NCI-H510A treated with DMSO at 0.1 percent for 48 hours (cell line): ENCODE measurements at regions not wholly inside any gene's neighbourhood (a gene's known extent, or its start where the extent isn't known, plus 50 kb on each side); places are given as distances from the start of the nearest gene placed in this dataset.

Source experiments
- DNase-seq: peaks from one replicate; lab custom pipeline; 2025; lab: John Stamatoyannopoulos, UW

DNA sequence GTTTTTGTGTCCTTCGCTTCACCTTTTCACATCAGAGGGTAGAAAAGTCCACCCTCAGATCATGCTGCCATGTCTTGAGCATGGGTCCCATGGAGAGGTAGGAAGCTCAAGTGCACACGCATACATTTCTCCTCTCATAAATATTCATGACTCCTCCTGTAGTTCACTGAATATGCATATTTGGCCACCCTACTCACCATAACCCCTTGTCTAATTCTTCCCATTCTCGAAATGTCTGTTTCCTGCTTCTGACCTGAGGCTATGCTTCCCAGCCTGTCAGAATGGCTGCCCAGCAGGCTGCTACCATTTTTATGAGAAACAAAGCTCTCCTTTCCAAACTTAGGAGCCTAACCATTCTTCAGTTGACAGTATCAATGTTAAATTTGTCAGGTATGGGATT lies 86.5 kb downstream of the ADRA2C start:
- no peak for DNase-seq

DNA sequence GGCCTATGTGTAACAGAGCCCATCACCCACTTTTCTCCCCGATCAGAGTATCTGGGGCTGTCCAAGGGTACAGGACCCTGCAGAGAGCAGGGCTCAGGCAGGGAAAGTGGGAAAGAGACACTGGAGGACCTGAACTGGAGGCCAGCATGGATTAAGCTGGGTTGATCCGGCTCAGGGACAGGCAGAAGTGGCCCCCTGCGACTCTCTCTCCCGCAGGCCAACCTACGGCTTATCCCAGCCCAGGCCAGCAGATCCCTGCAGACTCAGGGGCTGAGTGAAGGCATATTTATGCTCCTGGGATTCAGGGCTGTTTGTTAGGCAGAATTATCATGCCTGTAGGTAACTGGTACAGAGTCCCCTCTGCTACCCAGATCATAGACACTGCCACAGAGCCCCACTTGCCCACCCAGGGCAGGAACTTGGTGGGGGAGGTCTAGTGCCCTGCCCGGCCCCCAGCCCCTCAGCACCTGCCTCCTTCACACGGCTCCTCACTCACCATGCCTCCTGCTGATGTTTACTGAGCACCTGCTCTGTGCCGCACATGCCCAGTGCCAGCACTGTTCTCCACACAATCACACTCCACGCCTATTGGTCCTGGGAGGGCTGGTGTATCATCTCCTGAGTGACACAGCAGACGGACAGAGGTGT lies 87.3 kb downstream of the ADRA2C start:
- DNase-seq, result no peak

DNA sequence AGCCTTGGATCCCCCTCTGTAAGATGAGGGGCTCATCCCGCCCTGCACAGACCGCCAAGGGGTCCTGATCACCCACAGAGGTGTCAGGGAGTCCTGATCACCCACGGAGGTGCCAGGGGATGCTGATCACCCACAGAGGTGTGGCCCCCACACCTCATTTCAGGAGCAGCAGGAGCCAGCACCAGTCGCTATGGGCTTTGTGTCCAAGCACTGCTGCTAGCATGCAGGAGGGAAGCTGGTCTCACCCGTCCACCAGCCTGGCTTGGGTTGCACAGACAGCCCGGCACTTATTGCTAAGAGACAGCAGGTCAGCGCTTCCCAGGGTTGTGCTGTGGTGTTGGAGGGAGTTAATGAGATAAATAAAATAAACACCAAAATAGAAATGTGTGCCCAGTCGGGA lies 88.5 kb downstream of the ADRA2C start:
- DNase-seq, result no peak

DNA sequence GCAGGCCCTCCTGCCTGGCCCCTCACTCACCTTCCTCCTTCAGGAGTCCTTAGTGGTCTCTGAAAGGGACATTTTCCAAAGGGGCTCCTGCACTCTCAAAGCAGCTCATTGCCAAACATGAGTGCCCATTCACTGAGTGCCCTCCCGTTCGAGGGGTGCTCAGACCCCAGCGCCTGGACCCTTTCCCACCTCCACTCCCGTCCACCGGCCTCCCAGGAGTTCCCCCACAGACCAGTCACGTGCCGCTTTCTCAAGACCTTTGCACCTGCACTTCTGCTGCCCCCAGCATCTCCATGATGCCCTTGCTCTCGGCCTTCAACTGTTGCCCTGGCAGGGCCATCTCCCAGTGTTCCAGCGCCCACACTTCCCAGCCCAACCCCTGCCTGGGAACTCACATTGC lies 89.5 kb downstream of the ADRA2C start:
- no peak for DNase-seq

DNA sequence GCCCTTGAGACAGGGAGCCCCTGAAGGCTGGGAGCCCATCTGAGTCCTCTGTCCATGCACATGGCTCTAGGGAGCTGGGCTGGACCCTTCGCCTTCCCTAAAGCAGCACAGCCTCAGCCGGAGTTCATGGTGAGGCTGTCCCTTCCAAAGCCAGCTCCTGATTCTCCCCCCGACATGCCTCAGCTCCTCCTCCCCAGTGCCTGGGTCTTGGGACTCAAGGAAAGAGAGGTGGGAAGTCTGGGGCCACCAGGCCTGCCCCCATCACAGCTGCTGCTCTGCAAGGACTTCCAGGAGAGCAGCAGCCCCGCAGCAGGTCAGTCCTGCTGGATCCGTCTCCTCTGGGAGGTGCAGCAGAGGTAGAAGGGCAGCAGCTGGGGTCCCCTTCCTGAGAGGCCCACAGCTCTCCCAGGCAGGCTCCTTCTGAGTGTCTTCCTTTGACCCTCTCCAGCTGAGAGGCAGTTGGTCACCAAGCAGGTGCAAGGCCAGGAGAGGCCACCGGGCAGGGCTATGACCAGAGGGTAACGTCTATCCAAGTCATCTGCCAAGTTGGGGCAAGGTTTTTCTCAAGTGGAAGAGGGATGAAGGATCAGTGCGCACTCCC lies 90.5 kb downstream of the ADRA2C start:
- no peak for DNase-seq

DNA sequence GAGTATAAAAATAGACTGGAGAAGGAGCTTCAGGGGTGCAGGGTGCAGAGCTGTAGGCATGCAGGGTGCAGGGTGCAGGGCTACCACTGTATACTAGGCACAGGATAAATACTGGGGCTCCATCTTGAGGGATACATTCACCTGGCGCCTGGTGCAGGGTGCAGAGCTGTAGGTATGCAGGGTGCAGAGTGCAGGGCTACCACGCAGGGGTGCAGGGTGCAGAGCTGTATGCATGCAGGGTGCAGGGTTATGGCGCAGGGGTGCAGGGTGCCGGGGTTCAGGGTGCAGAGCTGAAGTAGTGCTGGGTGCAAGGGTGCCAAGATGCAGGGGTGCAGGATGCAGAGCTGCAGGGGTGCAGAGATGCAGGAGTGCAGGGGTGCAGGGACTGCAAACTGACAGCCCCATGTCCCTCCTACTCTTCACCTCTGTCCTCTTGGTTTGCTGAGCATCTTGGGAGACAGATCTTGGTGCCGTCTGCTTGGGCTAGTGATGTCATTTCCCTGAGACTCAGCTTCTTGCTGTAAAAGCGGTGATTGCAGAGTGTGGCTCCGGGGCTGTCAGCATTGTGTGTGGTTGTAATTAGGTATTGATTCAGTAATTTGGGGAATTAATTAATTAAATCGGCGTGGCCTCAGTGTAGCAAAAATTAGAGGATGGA lies 91.2 kb downstream of the ADRA2C start:
- no peak for DNase-seq

DNA sequence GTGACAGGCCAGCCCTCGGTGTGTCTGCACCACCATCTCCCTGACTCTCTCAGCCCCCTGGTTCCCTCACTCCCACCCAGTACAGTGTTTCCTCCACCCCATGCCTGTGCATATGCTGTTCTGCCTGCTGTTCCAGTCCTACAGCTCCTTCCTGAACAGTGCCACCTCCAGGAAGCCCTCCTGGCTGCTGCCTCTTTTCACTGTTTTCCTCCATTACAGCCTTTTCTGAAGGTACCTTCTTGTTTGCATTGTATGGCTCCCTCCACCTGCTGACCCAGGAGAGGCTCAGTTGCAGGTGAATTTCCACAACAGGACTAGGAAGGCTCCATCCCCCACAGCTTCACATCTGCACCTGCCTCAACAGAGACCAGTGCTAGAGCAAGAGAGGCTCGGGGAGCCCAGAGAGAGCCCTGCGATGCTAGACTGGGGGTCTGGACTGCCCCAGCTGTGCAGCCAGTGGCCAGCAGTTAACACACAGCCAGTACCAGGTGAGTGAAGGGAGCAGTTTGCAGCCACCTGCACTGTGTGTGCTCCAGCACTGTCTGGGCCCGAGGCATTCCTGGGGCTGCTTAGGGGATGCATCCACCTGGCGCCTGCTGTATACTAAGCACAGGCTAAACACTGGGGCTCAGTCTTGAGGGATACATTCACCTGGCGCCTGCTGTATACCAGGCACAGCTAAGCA lies 92.0 kb downstream of the ADRA2C start:
- DNase-seq, result no peak

DNA sequence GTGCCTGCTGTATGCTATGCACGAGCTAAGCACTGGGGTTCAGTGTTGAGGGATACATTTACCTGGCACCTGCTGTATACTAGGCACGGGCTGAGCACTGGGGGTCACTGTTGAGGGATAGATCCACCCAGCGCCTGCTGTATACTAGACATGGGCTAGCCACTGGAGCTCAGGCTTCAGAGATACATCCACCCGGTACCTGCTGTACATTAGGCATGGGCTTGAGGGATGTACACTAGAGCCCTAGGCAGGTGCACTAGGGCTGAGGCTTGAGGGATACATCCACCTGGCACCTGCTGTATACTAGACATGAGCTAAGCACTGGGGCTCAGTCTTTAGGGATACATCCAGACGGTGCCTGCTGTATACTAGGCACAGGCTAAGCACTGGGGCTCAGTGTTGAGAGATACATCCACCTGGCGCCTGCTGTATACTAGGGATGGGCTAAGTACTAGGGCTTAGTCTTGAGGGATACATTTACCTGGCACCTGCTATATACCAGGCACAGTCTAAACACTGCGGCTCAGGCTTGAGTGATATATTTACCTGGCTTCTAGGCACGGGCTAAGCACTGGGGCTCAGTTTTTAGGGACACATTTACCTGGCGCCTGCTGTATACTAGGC lies 92.7 kb downstream of the ADRA2C start:
- no peak for DNase-seq

DNA sequence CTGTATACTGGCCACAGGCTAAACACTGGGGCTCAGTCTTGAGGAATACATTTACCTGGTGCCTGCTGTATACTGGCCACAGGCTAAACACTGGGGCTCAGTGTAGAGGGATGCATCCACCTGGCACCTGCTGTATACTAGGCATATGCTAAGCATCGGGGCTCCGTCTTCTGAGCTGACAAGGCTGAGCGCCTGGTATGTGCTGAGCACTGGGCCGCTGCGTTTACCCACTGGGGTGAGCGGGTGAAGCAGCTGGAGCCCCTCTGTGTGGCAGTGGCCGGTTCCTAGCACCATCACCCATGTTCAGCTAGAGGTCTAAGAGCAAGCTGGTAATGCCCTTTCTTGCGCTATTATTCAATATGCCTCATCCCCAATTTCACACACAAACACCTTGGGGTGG lies 93.4 kb downstream of the ADRA2C start:
- DNase-seq, result no peak

DNA sequence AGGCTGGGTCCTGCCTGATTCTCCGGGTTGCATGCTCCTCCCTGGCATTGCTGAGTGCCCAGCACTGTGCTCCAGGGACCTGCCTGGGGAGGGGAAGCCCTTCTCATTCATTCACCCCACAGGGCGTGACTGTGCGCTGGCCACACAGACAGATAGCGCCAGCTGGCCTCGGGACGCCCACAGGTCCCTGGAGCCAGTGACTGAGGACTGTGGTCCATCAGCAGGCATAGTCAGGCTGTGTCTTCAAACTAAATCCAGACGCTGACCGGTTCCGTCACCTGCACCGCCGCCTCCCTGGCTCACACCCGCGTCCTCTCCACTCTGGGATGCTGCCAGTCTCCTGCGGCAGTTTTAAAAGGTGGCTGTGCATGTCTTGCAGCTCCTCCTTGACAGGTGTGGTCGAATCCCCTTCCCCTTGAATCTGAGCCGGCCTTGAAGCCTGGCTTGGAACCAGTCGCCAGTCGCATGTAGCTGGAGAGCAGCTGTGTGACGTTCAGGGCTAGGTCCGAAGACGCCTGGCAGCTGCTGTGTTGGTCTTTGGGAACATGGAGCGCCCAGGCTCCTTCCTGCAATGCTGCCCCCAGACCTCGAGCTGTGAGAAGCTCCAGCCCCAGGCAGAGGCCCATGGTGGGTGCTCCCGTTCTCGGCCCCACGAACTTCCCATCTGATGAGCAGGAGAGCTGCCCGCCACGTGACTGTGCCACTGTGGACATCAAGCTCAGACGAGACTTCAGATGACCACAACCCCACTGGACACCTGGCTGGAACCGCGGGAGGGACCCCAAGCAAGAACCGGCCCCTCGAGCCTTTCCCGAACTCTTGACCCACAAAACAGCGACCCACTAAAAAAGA lies 94.1 kb downstream of the ADRA2C start:
- DNase-seq, result no peak

DNA sequence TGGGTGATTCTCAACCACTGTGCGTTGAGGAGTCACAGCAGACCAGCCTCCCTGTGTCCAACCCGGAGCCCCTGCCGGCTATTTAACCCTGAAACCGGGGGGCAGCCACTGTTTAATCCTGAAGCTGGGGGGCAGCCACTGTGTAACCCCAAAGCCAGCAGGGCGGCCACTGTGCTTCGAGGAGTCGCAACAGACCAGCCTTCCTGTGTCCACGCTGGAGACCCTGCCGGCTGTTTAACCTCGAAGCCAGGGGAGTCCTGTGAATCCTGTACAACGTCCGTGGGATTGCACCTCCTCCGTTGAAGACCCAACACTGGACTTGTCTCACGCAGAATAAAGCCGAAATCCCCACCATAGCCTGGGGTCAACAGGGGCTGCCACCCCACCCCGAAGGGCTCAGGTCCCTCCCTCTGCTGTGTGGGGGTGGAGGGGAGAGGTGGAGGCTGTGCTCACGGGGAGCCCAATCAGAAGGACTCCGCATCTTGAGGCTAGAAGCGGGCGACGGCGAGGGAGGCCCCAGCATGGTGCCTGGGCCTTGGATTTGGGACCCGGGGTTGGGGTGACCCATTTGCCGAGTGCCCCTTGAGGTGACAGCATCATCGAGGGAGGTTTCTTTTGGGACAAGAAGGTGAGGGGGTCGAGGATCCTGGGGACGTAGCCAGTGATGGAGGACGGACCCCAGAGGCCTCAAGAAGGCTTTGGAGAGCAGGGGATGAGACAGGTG lies 94.9 kb downstream of the ADRA2C start:
- no peak for DNase-seq

DNA sequence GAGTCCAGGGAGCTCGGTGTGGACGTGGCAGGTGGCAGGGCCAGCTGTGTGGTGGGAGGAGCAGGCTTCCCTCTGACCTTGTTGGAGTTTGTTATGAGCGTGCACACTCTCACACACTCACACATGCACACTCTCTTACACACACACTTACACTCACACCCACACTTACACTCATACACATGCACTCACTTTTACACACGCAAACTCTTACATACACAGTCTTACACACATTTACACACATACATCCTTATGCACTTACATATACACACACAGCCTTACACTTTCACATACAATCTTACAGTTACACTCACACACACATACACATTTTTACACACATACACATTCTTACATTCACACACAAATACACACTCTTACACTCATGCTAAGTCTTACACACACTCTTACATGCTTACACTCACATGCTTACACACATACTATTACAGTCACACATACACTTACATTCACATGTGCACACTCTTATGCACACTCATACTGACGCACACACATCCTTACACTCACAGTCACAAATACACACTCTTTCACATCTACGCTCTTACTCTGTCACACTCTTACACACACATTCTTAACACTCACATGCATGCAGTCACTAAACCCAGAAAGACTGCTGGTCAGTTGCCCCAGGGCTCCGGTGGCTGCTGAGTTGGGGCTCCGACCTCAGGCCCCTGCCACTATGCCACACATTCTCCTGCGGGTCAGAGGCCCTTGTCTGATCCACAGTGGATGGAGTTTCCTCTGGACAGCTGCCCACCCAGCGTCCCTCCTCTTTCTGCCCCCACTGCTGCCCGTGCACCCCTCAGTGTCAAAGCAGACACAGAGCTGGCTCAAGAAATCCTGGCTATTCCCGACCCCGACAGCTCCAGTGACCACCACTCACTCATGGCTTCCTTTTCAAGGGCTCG lies 95.8 kb downstream of the ADRA2C start:
- DNase-seq, result no peak

DNA sequence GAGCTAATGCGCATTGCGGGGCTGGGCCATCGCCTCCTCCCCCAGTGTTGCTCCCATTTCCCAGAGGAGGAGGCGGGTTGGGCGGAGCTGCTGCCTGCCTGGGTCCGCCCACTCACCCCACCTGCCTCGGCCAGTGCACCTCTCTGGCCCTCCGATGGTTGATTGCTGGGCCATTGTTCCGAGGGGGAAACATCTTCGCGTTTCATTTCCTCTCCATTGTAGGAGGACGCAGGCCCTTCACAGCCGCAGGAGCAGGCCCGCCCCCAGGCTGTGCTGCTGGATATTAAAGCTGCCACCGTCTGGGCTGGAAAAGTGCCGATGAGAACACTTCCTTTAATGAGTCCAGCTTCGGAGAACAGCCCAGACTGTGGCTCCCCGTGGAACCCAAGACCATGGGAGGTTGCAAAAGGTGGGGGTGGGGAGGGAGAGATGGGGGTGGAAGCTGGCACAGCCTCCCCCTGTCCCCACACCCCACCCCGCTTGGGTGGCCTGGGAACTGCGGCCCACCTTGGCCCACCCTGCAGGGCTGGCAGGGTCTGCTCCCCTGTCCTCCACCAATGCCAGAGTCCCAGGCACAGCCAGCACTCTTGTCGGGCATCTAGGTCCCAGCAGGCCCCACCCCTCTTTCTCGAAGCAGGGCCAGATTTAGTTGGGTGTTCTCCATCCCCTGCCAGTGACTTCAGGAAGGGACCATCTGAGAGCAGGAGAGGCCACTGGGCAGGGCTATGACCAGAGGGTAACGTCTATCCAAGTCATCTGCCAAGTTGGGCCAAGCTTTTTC lies 96.6 kb downstream of the ADRA2C start:
- no peak for DNase-seq

DNA sequence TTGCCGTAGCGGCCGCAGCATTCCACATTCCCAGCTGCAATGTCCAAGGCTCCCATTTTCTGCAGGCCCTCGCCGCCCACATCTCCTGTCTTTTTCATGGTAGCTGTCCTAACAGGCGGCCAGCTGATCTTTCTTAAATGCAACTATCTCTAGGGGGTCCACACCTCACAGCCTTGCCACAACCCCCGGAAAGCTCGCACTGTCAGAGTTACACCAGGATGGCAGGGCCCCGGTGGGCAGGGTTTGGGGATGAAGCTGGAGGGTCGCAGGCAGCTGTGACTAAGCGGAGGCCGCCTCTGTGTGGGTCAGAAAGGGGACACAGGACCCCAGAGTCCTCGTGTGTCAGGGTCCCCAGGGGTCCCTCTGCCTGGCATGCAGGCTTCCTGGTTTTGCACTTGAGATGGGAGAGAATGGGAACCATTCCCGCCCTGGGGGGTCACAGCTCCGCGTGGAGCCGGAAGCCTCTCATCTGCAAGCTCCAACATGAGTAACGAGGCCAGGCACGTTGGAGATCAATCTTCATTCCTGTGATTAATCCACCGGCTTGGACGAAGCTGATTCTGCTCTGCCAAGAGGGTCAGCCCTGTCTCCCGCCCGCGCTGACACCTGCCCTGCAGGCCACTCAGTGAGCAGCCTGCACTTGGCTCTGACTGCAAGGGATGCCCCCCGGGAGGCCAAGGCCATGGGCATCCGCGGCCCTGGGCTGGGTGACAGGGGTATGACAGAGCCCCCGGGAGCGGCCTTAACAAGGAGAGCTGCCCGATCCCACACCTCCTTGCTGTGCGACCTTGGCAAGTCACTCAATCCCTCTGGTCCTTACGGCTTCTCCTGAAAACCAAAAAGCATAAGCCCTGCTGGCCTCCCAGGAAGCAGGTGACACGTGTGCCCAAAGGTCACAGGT lies 97.9 kb downstream of the ADRA2C start:
- no peak for DNase-seq

DNA sequence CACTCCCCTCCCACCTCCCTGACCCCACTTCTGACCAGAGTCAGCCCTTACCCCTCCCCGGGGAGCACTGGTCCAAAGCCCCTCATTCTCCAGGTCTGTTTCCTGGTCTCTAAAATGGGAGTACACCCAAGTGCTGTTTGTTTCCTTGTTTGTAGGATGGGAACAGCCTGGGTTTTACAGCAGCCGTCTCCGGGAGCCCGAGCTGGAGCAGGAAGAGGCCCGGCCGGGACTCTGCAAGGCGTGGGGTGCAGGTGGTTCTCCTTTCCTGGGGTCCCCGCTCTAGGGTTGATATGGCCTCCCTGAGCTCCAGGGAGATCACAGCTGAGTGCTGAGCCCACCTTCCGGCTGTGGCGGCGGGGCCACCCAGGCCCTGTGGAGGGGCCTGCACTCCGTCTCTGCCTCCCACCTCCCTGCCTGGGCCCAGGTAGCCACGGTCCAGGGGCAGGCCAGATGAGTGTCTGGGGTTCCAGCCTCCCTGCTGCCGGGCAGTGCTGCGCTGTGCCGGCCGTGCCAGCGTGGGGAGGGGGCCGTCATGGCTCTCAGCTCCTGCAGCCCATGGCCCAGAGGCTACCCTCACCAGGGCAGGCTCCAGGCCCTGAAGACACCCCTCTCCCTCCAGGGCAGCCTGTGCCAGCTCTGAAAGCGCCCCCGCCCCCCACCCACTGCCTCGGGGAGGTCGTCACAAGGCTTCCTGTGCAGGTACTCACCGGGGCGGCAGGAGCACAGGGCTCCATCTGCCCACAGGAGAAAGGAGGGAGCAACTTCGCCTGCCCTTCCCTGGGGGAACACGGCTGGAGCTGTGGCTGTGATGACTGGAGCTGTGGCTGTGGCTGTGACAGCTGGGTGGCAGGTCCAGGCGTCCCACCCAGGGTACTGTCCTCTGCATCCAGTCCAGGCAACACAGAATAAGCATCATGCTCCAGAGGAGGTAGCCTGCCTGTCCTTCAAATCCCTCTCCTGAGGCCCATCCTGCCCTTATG lies 98.8 kb downstream of the ADRA2C start:
- no peak for DNase-seq

DNA sequence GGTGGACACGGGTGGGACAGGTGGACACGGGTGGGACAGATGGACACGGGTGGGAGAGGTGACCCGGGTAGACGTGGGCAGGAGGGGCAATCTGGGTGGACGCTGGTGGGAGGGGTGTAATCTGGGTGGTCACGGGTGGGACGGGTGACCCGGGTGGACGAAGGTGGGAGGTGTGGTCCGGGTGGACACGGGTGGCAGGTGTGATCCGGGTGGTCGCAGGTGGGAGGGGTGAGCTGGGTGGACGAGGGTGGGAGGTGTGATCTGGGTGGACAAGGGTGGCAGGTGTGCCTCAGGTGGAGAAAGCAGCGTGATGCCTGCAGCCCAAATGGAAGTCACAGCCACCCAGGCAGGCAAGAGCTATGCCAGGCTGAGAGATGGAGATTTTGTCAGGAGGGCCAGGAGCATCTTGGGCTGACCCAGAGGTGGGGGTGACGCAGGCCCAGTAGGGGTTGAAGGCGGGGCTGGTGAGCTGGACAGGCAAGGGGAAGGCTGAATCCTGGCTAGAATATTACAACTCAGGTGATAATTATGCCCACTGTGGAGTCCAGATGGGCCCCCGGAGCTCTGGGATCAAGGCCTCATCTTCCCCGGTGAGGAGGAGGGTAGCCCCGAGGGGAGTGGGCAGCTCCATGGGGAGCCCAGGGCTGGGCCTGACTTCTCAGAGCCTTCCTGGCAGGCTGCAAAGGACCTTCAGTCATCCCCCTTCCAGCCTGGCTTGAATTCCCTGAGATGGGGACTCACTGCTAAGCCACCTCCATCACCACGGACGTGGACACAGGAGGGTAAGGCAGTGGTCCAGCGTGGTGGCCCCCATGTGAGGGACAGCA lies 100.0 kb downstream of the ADRA2C start:
- DNase-seq, result no peak
